GM18867 (cell line): ENCODE measurements at regions not wholly inside any gene's neighbourhood (a gene's known extent, or its start where the extent isn't known, plus 50 kb on each side); places are given as distances from the start of the nearest gene placed in this dataset.
"Not testable (repeated sequence)": the region's sequence is repeated elsewhere in the genome, so short reads cannot be mapped to it uniquely, and the experiment has no call there.

ENCODE experiments used
- ATAC-seq: cut with Tn5 transposase; IDR thresholded peaks from one replicate; pipeline ENCODE4 v1.9.1; 2021; ENCODE audit warnings: mild to moderate bottlenecking, moderate library complexity; ENCODE audit not compliant: unreplicated experiment

GRCh38 chrX:96430756-96431455 is 253.7 kb upstream of the DIAPH2 start:
- no peak for ATAC-seq

GRCh38 chrX:96432647-96433046 is 252.0 kb upstream of the DIAPH2 start:
- ATAC-seq, result no peak

DNA sequence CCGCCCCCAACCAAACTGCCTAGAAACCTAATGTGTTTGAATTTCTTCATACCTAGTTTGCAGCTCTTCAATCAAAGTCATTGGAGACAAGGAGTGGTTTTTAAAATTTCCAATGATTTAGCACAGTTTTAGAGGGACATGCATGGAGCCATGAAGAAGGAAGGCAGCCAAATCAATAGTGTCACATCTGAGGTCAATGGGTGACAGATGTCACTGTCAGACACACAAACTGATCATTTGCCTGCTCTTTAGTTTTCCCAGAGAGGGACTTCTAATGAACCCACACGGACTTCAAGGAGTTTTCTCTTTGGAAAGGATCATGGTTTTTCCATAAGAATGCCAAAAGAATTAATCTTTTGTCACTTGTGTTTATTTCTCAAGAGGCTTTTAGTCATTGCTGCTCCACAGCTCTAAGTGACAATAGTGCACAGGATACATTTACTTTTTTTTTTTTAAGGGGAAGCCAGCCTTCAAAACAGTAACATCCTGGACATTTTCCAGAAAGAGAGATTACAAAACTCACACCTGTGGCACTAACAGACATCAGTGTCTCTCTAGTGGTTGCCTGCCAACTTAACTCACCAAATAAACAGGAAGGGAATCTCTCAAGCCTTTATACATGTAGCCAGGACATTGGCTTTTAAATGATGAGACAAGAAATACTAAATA is 251.1 kb upstream of the DIAPH2 start:
- ATAC-seq, result no peak

DNA sequence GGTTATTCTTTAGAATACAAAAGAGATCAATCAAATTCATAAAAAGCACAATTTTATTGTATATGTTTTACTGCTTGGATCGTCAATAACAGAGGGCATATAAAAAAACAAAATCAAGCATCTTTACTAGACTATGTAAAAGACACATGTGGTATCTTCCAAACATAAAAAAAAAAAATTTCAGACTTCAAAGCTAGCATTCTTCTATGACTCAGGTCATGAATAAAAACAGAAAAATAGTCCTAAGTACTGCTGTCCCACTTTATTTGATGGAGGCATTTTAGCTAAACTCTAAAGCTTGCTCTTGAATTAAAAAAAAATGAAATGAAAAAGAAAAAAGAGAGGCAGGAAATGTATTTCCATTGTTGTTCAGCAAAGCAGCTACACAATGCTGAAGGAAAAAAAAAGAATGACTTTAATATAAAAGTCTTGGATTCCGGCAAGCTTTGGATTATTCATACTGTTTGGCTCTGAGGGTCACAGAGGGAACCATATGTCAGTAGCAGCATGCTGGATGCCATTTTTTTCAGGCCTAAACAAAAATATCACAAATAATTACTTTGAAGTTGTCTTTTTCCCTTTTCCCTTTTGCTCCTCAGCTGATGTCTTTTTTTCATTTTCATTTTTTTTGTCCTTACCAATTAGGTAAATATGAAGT is 249.1 kb upstream of the DIAPH2 start:
- no peak for ATAC-seq

GRCh38 chrX:96436105-96436504 is 248.5 kb upstream of the DIAPH2 start:
- no peak for ATAC-seq

- no peak for ATAC-seq
Measured at GRCh38 chrX:96438803-96439202, 245.8 kb upstream of the DIAPH2 start.

DNA sequence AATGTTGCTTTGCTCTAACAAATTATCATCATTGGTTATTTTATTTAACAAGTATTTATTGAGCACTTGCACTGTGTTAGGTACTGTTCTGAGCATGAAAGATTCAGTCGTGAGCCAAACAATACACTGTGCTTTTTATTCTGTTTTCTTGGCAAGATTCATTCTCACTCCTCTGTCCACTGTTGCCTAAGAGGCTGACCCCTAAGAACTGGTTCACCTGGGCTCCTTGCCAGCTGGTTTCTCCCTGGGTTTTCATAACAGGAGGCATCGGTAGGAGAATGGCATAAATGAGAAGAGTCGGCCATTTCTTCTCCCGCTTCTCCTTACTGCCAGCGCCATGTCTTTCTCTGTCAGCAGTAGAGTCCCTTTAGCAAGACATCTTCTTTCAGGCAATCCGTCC is 243.7 kb upstream of the DIAPH2 start:
- no peak for ATAC-seq

GRCh38 chrX:96445531-96446065 is 239.0 kb upstream of the DIAPH2 start:
- ATAC-seq, result no peak

- ATAC-seq, result no peak
Measured at GRCh38 chrX:96446524-96446923, 238.1 kb upstream of the DIAPH2 start.

- no peak for ATAC-seq
Measured at GRCh38 chrX:96447161-96447560, 237.5 kb upstream of the DIAPH2 start.

GRCh38 chrX:96449191-96449590 is 235.5 kb upstream of the DIAPH2 start:
- no peak for ATAC-seq

GRCh38 chrX:96449896-96450295 is 234.7 kb upstream of the DIAPH2 start:
- ATAC-seq, result no peak

DNA sequence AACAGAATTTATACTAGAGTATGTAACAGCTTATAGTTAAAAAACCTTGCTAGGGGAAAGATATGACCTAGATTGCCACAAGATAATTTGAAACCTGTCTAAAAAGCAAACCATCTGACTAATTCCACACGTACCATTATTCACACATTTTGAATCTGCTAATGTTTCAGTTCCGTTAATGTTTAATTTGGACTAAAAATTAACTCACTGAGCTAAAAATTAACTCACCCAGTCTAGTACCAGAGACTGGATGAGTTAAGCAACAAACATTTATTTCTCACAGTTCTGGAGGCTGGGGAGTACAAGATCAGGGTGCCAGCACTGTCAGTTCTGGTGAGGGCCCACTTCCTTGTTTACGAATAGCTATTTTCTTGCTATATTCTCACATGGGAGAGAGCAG is 231.5 kb upstream of the DIAPH2 start:
- peak; percentile 84 for ATAC-seq

DNA sequence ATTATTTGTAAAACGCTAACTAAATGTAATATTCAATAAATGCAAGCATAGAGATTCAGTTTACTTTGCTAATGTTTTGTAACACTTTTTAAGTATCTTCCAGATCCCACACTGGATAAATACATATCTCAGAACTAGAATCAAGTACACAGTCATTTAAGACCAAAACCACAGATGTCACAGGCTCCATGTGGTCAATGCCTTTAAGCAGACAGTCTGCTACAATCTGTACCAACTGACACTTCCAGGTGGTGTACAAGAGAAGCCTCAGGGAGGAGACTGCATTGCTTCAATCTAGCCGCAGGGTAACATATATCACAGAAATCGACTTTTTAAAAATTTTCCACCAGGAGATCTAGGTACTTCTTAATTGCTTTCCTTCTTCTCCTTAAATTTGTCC is 229.6 kb upstream of the DIAPH2 start:
- no peak for ATAC-seq

DNA sequence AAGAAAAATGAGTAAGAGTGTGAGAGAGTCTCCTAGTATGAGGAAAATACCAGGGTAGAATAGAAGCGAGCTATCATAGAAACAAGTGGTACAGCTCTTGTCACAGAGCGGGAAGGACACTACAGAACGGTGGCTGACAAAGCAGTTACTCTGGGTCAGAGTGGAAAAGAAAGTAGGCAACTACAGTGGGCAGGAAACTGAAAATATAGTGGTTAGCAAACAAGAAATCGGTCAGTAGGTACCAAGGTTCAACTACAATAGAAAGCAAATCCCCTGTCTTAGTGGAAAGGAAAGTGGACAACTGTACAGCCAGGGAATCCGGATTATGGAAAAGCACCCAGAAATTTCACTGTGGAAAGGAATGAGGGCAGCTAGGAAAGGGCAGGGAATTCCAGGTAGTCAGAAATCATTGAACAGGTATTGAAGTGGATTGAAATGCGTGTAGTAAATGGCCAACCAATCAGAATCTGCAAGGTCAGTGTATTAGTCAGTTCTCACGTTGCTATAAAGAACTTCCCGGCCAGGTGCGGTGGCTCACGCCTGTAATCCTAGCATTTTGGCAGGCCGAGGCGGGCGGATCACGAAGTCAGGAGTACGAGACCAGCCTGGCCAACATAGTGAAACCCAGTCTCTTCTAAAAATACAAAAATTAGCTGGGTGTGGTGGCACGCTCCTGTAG is 219.6 kb upstream of the DIAPH2 start:
- no peak for ATAC-seq

DNA sequence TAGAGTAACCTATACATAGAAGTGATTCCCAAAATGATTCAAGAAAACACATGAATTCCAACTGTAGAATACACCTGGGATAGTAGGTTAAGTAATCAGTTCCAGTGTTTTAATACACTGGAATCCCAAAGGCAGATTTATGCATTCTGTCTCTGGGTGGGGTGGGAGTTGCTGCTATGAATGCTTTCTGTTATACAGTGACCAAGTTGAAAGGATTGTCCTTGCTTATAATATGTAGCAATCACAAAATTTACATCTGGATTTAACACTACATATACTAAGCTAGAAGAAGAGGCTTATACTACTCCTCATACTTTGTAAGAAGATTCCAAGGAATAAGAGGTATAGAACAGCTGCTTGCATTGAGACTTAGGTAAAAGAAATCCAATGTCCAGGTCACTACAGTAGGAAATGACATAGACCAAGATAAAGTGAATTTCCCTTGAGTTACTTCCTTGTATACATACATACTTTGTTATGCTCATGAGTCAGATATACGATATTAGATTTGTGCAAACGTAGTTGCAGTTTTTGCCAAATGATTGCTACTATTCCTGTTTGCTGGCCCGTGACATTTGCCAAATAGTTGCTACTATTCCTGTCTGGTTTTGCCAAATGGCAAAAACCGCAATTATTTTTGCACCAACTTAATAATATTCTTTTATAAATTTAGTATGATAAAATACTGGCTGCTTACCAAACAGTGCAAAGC is 210.5 kb upstream of the DIAPH2 start:
- ATAC-seq, result no peak

- ATAC-seq, result no peak
Measured at GRCh38 chrX:96474741-96475125, 209.9 kb upstream of the DIAPH2 start.

DNA sequence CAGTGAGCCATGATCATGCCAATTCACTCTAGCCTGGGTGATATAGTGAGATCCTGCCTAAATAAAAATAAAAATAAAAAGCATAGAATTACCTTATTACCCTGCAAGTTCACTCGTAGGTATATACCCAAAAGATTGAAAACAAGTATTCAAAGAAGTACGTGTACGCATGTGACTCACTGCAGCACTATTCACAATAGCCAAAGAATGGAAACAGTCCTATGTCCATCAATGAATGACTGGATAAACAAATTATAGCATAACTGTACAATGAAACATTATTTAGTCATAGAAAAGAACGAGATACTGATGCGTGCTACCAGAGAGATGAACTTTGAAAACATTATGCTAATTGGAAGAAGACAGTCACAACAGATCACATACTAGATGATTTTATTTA is 204.6 kb upstream of the DIAPH2 start:
- ATAC-seq, result no peak

- no peak for ATAC-seq
Measured at GRCh38 chrX:96481831-96482230, 202.8 kb upstream of the DIAPH2 start.

GRCh38 chrX:96483647-96484160 is 200.9 kb upstream of the DIAPH2 start:
- ATAC-seq, result no peak

DNA sequence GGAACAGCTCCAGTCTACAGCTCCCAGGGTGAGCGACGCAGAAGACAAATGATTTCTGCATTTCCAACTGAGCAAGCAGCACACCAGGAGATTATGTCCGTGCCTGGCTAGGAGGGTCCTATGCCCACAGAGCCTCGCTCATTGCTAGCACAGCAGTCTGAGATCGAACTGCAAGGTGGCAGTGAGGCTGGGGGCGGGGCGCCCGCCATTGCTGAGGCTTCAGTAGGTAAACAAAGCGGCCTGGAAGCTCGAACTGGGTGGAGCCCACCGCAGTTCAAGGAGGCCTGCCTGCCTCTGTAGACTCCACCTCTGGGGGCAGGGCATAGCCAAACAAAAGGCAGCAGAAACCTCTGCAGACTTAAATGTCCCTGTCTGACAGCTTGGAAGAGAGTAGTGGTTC is 198.0 kb upstream of the DIAPH2 start:
- ATAC-seq, result not testable (repeated sequence)
